Glomerular endothelial cell (primary cell): ENCODE measurements at regions not wholly inside any gene's neighbourhood (a gene's known extent, or its start where the extent isn't known, plus 50 kb on each side); places are given as distances from the start of the nearest gene placed in this dataset.

Experiments used
- DNase-seq: peaks from one replicate; pipeline ENCODE4 v3.0.0-alpha.2; 2011; ENCODE audit warnings: low read depth, low spot score; ENCODE audit errors: extremely low read depth

- no peak for DNase-seq
These were observed 170.4 kb upstream of the LDB2 start for GRCh38 chr4:17068891-17069290.

- DNase-seq, result no peak
These were observed 169.9 kb upstream of the LDB2 start for GRCh38 chr4:17068392-17068791.

- DNase-seq, result no peak
These were observed 168.5 kb upstream of the LDB2 start for GRCh38 chr4:17066972-17067371.

GRCh38 chr4:17066236-17066635 is 167.8 kb upstream of the LDB2 start:
- no peak for DNase-seq

GRCh38 chr4:17065821-17066220 is 167.4 kb upstream of the LDB2 start:
- no peak for DNase-seq

- no peak for DNase-seq
These were observed 166.5 kb upstream of the LDB2 start for GRCh38 chr4:17064959-17065358.

- DNase-seq, result no peak
These were observed 165.4 kb upstream of the LDB2 start for GRCh38 chr4:17063888-17064287.

- no peak for DNase-seq
These were observed 161.8 kb upstream of the LDB2 start for GRCh38 chr4:17060230-17060629.

GRCh38 chr4:17058916-17059741 is 160.7 kb upstream of the LDB2 start:
- DNase-seq, result no peak

GRCh38 chr4:17058536-17058915 is 160.1 kb upstream of the LDB2 start:
- no peak for DNase-seq

GRCh38 chr4:17057035-17057434 is 158.6 kb upstream of the LDB2 start:
- DNase-seq, result no peak

GRCh38 chr4:17055788-17056187 is 157.3 kb upstream of the LDB2 start:
- no peak for DNase-seq

GRCh38 chr4:17045866-17046265 is 147.4 kb upstream of the LDB2 start:
- no peak for DNase-seq

- no peak for DNase-seq
These were observed 140.2 kb upstream of the LDB2 start for GRCh38 chr4:17038510-17039176.

GRCh38 chr4:17033768-17034181 is 135.3 kb upstream of the LDB2 start:
- DNase-seq, result no peak

GRCh38 chr4:17033025-17033767 is 134.8 kb upstream of the LDB2 start:
- DNase-seq, result no peak

- DNase-seq, result peak; percentile 55
These were observed 132.1 kb upstream of the LDB2 start for GRCh38 chr4:17030543-17030942.

- DNase-seq, result no peak
These were observed 131.5 kb upstream of the LDB2 start for GRCh38 chr4:17029964-17030363.

- no peak for DNase-seq
These were observed 131.0 kb upstream of the LDB2 start for GRCh38 chr4:17029432-17029831.

GRCh38 chr4:17027495-17027894 is 129.1 kb upstream of the LDB2 start:
- DNase-seq, result peak; percentile 84

GRCh38 chr4:17024425-17024824 is 126.0 kb upstream of the LDB2 start:
- DNase-seq, result no peak

GRCh38 chr4:17020901-17021300 is 122.5 kb upstream of the LDB2 start:
- no peak for DNase-seq
